B cell (primary cell): ENCODE measurements at regions not wholly inside any gene's neighbourhood (a gene's known extent, or its start where the extent isn't known, plus 50 kb on each side); places are given as distances from the start of the nearest gene placed in this dataset.

Experiments used
- ATAC-seq: fragments of 200-7000 bp; cut with Tn5 transposase; one replicate; pipeline ENCODE4 v1.10.0; 2021; ENCODE audit warnings: low read depth, mild to moderate bottlenecking, moderate number of reproducible peaks, moderate library complexity
- CTCF ChIA-PET: fragments of 350-600 bp; sonication (Branson Sonifier 250); formaldehyde crosslinking; loops from one replicate; lab custom pipeline; 2021; ENCODE audit warnings: antibody characterized with exemption, inconsistent platforms; lab: Charles Lee
- POLR2A ChIA-PET: fragments of 350-600 bp; sonication (Branson Sonifier 250); formaldehyde crosslinking; loops from one replicate; lab custom pipeline; 2021; ENCODE audit warnings: antibody characterized with exemption; lab: Charles Lee
- DNase-seq: peaks from one replicate; pipeline ENCODE4 v3.0.0; 2013
- H2AFZ ChIP-seq: 2 replicates; pipeline ENCODE4 v1.6.1; 2012; ENCODE audit warnings: mild to moderate bottlenecking, low read depth, low read length; ENCODE audit not compliant: insufficient read depth, poor library complexity, severe bottlenecking
- H3K27ac ChIP-seq, 2 donors: 1 replicate in 1 of 2; 2 replicates in 1 of 2; pipeline ENCODE4 v1.5.1; 2012 to 2013; ENCODE audit warnings: low read length in 2 of 2, mild to moderate bottlenecking in 2 of 2, moderate library complexity in 1 of 2
- H3K27me3 ChIP-seq, 4 experiments: fragments of 200-600 bp in 1 of 4; sonication (generic) in 1 of 4; replicated peaks in 1 of 4; 1 replicate in 2 of 4; 2 replicates in 2 of 4; pipeline versions ENCODE4 v1.6.1 to v1.7.0; 2013 to 2016; ENCODE audit warnings: low read length in 3 of 4, mild to moderate bottlenecking in 2 of 4, mixed read lengths in 1 of 4, moderate library complexity in 1 of 4; ENCODE audit not compliant: insufficient read depth in 4 of 4, control insufficient read depth in 3 of 4; ENCODE audit errors: control extremely low read depth in 1 of 4
- H3K36me3 ChIP-seq, 2 experiments: replicated peaks in 1 of 2; 1 replicate in 1 of 2; 2 replicates in 1 of 2; pipeline versions ENCODE4 v1.6.1 to v1.7.1; 2013; ENCODE audit warnings: low read length in 1 of 2; ENCODE audit not compliant: insufficient read depth in 2 of 2, control insufficient read depth in 1 of 2; ENCODE audit errors: control extremely low read depth in 1 of 2, extremely low read depth in 1 of 2
- H3K4me1 ChIP-seq, 2 donors: fragments of 200-600 bp in 1 of 2; sonication (generic) in 1 of 2; 1 replicate in 1 of 2; 2 replicates in 1 of 2; pipeline versions ENCODE4 v1.5.1 to v1.6.1; 2013 to 2017; ENCODE audit warnings: low read length in 2 of 2; ENCODE audit not compliant: control insufficient read depth in 2 of 2, insufficient read depth in 2 of 2
- H3K4me2 ChIP-seq: replicated peaks from 2 replicates; pipeline ENCODE3; 2012; ENCODE audit warnings: mild to moderate bottlenecking, low read depth, low read length; ENCODE audit not compliant: poor library complexity, severe bottlenecking
- H3K4me3 ChIP-seq, 5 experiments: fragments of 200-600 bp in 1 of 5; sonication (generic) in 1 of 5; 1 replicate in 3 of 5; 2 replicates in 2 of 5; pipeline versions ENCODE4 v1.5.1 to v1.7.0; 2011 to 2016; ENCODE audit warnings: low read length in 4 of 5, mild to moderate bottlenecking in 4 of 5, low read depth in 2 of 5, control low read depth in 1 of 5, moderate library complexity in 1 of 5; ENCODE audit not compliant: insufficient read depth in 1 of 5; ENCODE audit errors: control extremely low read depth in 1 of 5, extremely low read depth in 1 of 5
- H3K79me2 ChIP-seq: fragments of 200-600 bp; sonication (generic); one replicate; pipeline ENCODE4 v1.6.0; 2016; ENCODE audit warnings: low read length; ENCODE audit not compliant: control insufficient read depth, insufficient read depth
- H3K9ac ChIP-seq: fragments of 200-600 bp; sonication (generic); 2 replicates; pipeline ENCODE4 v1.6.1; 2017; ENCODE audit warnings: mild to moderate bottlenecking, low read length, moderate library complexity
- H3K9me3 ChIP-seq, 3 donors: one replicate each; pipeline versions ENCODE4 v1.6.1 to v1.7.1; 2013; ENCODE audit warnings: low read length in 2 of 3; ENCODE audit not compliant: control insufficient read depth in 2 of 3, insufficient read depth in 1 of 3; ENCODE audit errors: control extremely low read depth in 1 of 3
- H4K20me1 ChIP-seq: 2 replicates; pipeline ENCODE4 v1.6.0; 2012; ENCODE audit warnings: mild to moderate bottlenecking, low read length; ENCODE audit not compliant: insufficient read depth, control insufficient read depth, poor library complexity, severe bottlenecking
- H3K27ac Mint-ChIP-seq: one replicate; pipeline ENCODE4 v1.8.0; 2021; ENCODE audit warnings: mixed read lengths
- H3K27me3 Mint-ChIP-seq: one replicate; pipeline ENCODE4 v1.8.0; 2021; ENCODE audit warnings: mixed read lengths
- H3K4me1 Mint-ChIP-seq: one replicate; pipeline ENCODE4 v1.8.0; 2021; ENCODE audit warnings: mixed read lengths
- H3K4me3 Mint-ChIP-seq: one replicate; pipeline ENCODE4 v1.8.0; 2021; ENCODE audit warnings: mixed read lengths
- H3K9me3 Mint-ChIP-seq: one replicate; pipeline ENCODE4 v1.8.0; 2022; ENCODE audit warnings: mixed read lengths; ENCODE audit not compliant: insufficient read depth
- EZH2 ChIP-seq: IDR thresholded peaks from 2 replicates; pipeline ENCODE4 v1.6.1; 2012; ENCODE audit warnings: borderline replicate concordance, low read depth, mild to moderate bottlenecking, moderate library complexity, low read length; ENCODE audit not compliant: insufficient read depth, poor library complexity, severe bottlenecking
- WGBS: methylation state at CpG from one replicate; pipeline ENCODE4 v1.1.5; 2013; ENCODE audit warnings: missing lambda C conversion rate; ENCODE audit not compliant: insufficient coverage; 5-methylcytosine and 5-hydroxymethylcytosine counted together
- intact Hi-C: fragments of 100-400 bp; cut with micrococcal nuclease; formaldehyde crosslinking; loops from one replicate; pipeline ENCODE4 v1.10.0; 2022
- TF ChIP-seq, protein P1 (sequence below): fragments of 200-600 bp; IDR thresholded peaks from one replicate; pipeline ENCODE4 v1.8.0; 2022; ENCODE audit warnings: antibody characterized with exemption, mild to moderate bottlenecking

DNA sequence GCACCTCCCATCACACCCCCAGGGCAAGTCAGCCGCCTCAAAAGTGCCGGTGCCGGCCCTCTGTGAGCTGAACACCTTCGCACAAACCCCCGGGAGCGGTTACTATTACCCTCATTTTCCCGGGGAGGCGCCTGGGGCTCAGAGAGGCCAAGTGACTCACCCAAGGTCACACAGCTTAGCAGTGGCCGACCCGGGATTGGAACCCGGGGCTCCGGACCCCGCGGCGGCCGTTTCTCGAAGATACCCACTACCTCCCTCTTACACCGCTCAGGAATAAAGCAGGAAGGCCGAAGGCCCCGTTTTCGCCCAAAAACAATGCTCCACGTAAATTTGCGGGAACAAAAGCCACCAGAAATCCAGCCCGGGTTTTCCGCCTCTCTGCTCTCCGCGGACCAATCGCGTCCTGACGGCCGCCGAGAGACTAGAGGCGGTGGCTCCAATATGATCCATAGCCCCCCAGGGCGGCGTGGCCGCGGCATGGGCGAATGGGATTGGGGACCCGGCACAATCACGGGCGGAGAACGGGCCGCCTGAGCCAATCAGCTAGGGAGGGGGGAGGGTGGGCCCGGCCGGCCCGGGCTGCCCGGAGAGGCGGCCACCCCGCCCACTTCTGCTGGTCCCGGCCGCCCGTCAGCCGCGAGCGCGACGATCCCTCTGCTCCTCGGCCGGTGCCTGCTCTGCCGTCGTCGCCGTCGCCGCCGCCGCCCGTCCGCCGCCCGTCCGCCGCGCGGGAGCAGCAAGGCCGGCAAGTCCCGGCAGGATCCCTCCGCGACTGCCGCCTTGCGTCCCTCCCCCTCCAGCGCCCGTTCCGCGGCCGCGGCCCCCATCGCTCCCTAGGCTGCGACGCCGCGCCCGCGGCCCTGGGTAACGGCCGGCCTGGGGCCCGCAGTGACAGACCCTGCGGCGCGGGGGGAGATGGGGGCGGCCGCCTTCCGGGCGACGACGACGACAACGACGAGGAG lies 177.0 kb downstream of the OR4M2 start:
- Mint-ChIP-seq H3K27ac (no peak overlapping the region), H3K4me3 (no peak overlapping the region), H3K27me3 (peaks cover 4% of the 10 kb centered on the region), H3K9me3 (no peaks in the 10 kb centered on the region), H3K4me1 (peaks cover 19% of the 10 kb centered on the region)
- no peaks in the 10 kb centered on the region for H4K20me1 ChIP-seq
- ATAC-seq (no peak), DNase-seq (no peak)
- H3K9ac ChIP-seq, result no peak overlapping the region
- H3K9me3 ChIP-seq, result peaks cover 0 to 38% (median 0%) of the 10 kb centered on the region in 3 donors
- TF ChIP-seq EZH2, result no peak
- TF ChIP-seq, protein P1, sequence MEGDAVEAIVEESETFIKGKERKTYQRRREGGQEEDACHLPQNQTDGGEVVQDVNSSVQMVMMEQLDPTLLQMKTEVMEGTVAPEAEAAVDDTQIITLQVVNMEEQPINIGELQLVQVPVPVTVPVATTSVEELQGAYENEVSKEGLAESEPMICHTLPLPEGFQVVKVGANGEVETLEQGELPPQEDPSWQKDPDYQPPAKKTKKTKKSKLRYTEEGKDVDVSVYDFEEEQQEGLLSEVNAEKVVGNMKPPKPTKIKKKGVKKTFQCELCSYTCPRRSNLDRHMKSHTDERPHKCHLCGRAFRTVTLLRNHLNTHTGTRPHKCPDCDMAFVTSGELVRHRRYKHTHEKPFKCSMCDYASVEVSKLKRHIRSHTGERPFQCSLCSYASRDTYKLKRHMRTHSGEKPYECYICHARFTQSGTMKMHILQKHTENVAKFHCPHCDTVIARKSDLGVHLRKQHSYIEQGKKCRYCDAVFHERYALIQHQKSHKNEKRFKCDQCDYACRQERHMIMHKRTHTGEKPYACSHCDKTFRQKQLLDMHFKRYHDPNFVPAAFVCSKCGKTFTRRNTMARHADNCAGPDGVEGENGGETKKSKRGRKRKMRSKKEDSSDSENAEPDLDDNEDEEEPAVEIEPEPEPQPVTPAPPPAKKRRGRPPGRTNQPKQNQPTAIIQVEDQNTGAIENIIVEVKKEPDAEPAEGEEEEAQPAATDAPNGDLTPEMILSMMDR, result no peak
- no peaks in the 10 kb centered on the region for H3K79me2 ChIP-seq
- 67% methylated on average over 102 of the region's 109 CpGs for WGBS
- H3K4me2 ChIP-seq, result no peak overlapping the region
- H3K36me3 ChIP-seq, result no peaks in the 10 kb centered on the region
- intact Hi-C loops, result no loop called here
- H3K4me1 ChIP-seq, result peaks cover 24 to 27% of the 10 kb centered on the region in 2 donors
- H3K27ac ChIP-seq, result no peak overlapping the region
- ChIA-PET POLR2A (no interaction called here), CTCF (no interaction called here)
- H3K4me3 ChIP-seq, result peak overlapping the region in 1 of 5 experiments; percentile 17
- peaks cover 0 to 28% (median 3%) of the 10 kb centered on the region in 4 experiments for H3K27me3 ChIP-seq
- no peak overlapping the region for H2AFZ ChIP-seq

- no peaks in the 10 kb centered on the region for H4K20me1 ChIP-seq
- ChIA-PET CTCF (no interaction called here), POLR2A (no interaction called here)
- H3K9ac ChIP-seq, result no peak overlapping the region
- H3K27me3 ChIP-seq, result peaks cover 0 to 28% (median 5%) of the 10 kb centered on the region in 4 experiments
- DNase-seq (no peak), ATAC-seq (no peak)
- WGBS, result 57% methylated on average over 75 of the region's 75 CpGs
- no peaks in the 10 kb centered on the region for H3K79me2 ChIP-seq
- peaks cover 0 to 42% (median 0%) of the 10 kb centered on the region in 3 donors for H3K9me3 ChIP-seq
- peaks cover 17 to 20% of the 10 kb centered on the region in 2 donors for H3K4me1 ChIP-seq
- TF ChIP-seq, protein P1, result no peak
- H3K9me3 Mint-ChIP-seq, result no peaks in the 10 kb centered on the region
- no peak overlapping the region for H3K27ac Mint-ChIP-seq
- no peaks in the 10 kb centered on the region for H3K36me3 ChIP-seq
- no peak overlapping the region for H3K27ac ChIP-seq
- peaks cover 19% of the 10 kb centered on the region for H3K4me1 Mint-ChIP-seq
- H2AFZ ChIP-seq, result no peak overlapping the region
- intact Hi-C loops, result no loop called here
- H3K4me3 ChIP-seq, result no peak overlapping the region
- H3K27me3 Mint-ChIP-seq, result peaks cover 4% of the 10 kb centered on the region
- no peak overlapping the region for H3K4me3 Mint-ChIP-seq
- H3K4me2 ChIP-seq, result no peak overlapping the region
These were observed 177.7 kb downstream of the OR4M2 start for GRCh38 chr15:22258009-22258397.
